Prostate gland (tissue), 2 donors: ENCODE measurements at regions not wholly inside any gene's neighbourhood (a gene's known extent, or its start where the extent isn't known, plus 50 kb on each side); places are given as distances from the start of the nearest gene placed in this dataset.

Experiments
- POLR2AphosphoS5 ChIP-seq: sonication (generic); formaldehyde crosslinking; IDR thresholded peaks from one replicate; pipeline ENCODE4 v1.6.1; 2017; ENCODE audit warnings: antibody characterized with exemption
- TF ChIP-seq, protein P1 (sequence below), 4 experiments: fragments of 200-600 bp in 2 of 4; fragments of 450-650 bp in 2 of 4; sonication (generic) in 2 of 4; IDR thresholded peaks; 1 replicate in 3 of 4; 2 replicates in 1 of 4; pipeline ENCODE4 v1.5.1; 2016 to 2019; ENCODE audit warnings: antibody characterized with exemption in 4 of 4, mild to moderate bottlenecking in 2 of 4, moderate library complexity in 2 of 4

DNA sequence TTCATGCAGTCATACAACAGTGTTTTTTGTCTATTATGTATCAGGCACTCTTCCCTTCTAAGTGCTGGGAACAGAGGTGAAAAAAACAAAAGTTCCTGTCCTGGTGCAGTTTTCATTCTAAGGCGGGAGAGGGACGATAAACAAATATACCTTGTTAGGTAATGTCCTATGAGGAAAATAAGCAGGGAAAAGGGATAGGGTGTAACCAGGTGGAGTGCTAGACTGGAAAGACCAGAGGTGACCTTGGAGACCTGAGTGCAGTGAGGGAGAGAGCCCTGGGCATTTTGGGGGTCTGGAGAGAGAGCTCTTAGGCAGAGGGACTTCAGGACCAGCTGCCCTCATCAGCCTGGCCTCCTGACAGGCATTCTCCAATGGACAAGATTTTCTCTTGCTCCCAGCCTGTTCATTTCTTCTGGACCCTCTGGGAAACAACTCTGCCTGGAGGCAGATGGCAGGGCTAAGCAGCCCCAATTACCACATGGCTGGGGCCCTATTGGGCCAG is 97.2 kb upstream of the TJP1 start:
- TF ChIP-seq, protein P1, sequence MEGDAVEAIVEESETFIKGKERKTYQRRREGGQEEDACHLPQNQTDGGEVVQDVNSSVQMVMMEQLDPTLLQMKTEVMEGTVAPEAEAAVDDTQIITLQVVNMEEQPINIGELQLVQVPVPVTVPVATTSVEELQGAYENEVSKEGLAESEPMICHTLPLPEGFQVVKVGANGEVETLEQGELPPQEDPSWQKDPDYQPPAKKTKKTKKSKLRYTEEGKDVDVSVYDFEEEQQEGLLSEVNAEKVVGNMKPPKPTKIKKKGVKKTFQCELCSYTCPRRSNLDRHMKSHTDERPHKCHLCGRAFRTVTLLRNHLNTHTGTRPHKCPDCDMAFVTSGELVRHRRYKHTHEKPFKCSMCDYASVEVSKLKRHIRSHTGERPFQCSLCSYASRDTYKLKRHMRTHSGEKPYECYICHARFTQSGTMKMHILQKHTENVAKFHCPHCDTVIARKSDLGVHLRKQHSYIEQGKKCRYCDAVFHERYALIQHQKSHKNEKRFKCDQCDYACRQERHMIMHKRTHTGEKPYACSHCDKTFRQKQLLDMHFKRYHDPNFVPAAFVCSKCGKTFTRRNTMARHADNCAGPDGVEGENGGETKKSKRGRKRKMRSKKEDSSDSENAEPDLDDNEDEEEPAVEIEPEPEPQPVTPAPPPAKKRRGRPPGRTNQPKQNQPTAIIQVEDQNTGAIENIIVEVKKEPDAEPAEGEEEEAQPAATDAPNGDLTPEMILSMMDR (IDR thresholded peaks at IDR 0.05) = no peak
- TF ChIP-seq POLR2AphosphoS5 = no peak
